Activated naive CD4-positive, alpha-beta T cell treated with anti-CD3 and anti-CD28 coated beads for 36 hours (primary cell): ENCODE measurements at regions not wholly inside any gene's neighbourhood (a gene's known extent, or its start where the extent isn't known, plus 50 kb on each side); places are given as distances from the start of the nearest gene placed in this dataset.

Source experiments
- CTCF ChIA-PET: fragments of 350-600 bp; sonication (Branson Sonifier 250); formaldehyde crosslinking; loops from one replicate; lab custom pipeline; 2021; ENCODE audit warnings: antibody characterized with exemption; lab: Charles Lee
- DNase-seq: peaks from one replicate; pipeline ENCODE4 v3.0.0-alpha.2; 2020
- H3K27ac Mint-ChIP-seq: one replicate; pipeline ENCODE4 v1.8.0; 2021; ENCODE audit warnings: mild to moderate bottlenecking, mixed read lengths
- H3K27me3 Mint-ChIP-seq: one replicate; pipeline ENCODE4 v1.8.0; 2021; ENCODE audit warnings: low read depth, mixed read lengths
- H3K36me3 Mint-ChIP-seq: one replicate; pipeline ENCODE4 v1.8.0; 2021; ENCODE audit warnings: low read depth, mixed read lengths
- H3K4me1 Mint-ChIP-seq: one replicate; pipeline ENCODE4 v1.8.0; 2021; ENCODE audit warnings: low read depth, mixed read lengths
- H3K4me3 Mint-ChIP-seq: one replicate; pipeline ENCODE4 v1.8.0; 2021; ENCODE audit warnings: mild to moderate bottlenecking, moderate library complexity, mixed read lengths
- H3K9me3 Mint-ChIP-seq: one replicate; pipeline ENCODE4 v1.8.0; 2021; ENCODE audit warnings: mixed read lengths
- intact Hi-C: fragments of 100-400 bp; cut with micrococcal nuclease; formaldehyde crosslinking; loops from one replicate; pipeline ENCODE4 v1.15.1; 2023

GRCh38 chr7:137097111-137097510, 228.7 kb downstream of the CHRM2 start:
- CTCF ChIA-PET = no interaction called here
- no peak overlapping the region for H3K27ac Mint-ChIP-seq
- no peaks in the 10 kb centered on the region for H3K36me3 Mint-ChIP-seq
- no peak overlapping the region for H3K4me3 Mint-ChIP-seq
- H3K27me3 Mint-ChIP-seq = no peaks in the 10 kb centered on the region
- DNase-seq = no peak
- H3K4me1 Mint-ChIP-seq = no peaks in the 10 kb centered on the region
- intact Hi-C loops = no loop called here
- H3K9me3 Mint-ChIP-seq = peaks cover 17% of the 10 kb centered on the region

- CTCF ChIA-PET = no interaction called here
- no peaks in the 10 kb centered on the region for H3K4me1 Mint-ChIP-seq
- no peaks in the 10 kb centered on the region for H3K27me3 Mint-ChIP-seq
- peaks cover 15% of the 10 kb centered on the region for H3K9me3 Mint-ChIP-seq
- no peak for DNase-seq
- intact Hi-C loops = no loop called here
- H3K36me3 Mint-ChIP-seq = no peaks in the 10 kb centered on the region
- no peak overlapping the region for H3K4me3 Mint-ChIP-seq
- H3K27ac Mint-ChIP-seq = no peak overlapping the region
These were observed 228.2 kb downstream of the CHRM2 start for GRCh38 chr7:137096607-137097006.

GRCh38 chr7:137093198-137093597, 224.7 kb downstream of the CHRM2 start:
- Mint-ChIP-seq H3K36me3 (no peaks in the 10 kb centered on the region), H3K27ac (no peak overlapping the region), H3K4me3 (no peak overlapping the region), H3K27me3 (no peaks in the 10 kb centered on the region), H3K9me3 (peaks cover 15% of the 10 kb centered on the region), H3K4me1 (no peaks in the 10 kb centered on the region)
- intact Hi-C loops = no loop called here
- DNase-seq = no peak
- CTCF ChIA-PET = no interaction called here

- no peaks in the 10 kb centered on the region for H3K36me3 Mint-ChIP-seq
- no peaks in the 10 kb centered on the region for H3K27me3 Mint-ChIP-seq
- no peaks in the 10 kb centered on the region for H3K4me1 Mint-ChIP-seq
- DNase-seq = no peak
- H3K9me3 Mint-ChIP-seq = peaks cover 13% of the 10 kb centered on the region
- intact Hi-C loops = no loop called here
- no peak overlapping the region for H3K4me3 Mint-ChIP-seq
- CTCF ChIA-PET = no interaction called here
- no peak overlapping the region for H3K27ac Mint-ChIP-seq
These were observed 222.9 kb downstream of the CHRM2 start for GRCh38 chr7:137091396-137091795.

- Mint-ChIP-seq H3K4me3 (no peak overlapping the region), H3K27ac (no peak overlapping the region), H3K9me3 (peaks cover 3% of the 10 kb centered on the region), H3K36me3 (no peaks in the 10 kb centered on the region), H3K27me3 (no peaks in the 10 kb centered on the region), H3K4me1 (no peaks in the 10 kb centered on the region)
- intact Hi-C loops = no loop called here
- CTCF ChIA-PET = no interaction called here
- DNase-seq = no peak
These were observed 218.4 kb downstream of the CHRM2 start for GRCh38 chr7:137086896-137087295.

- H3K36me3 Mint-ChIP-seq = no peaks in the 10 kb centered on the region
- intact Hi-C loops = no loop called here
- CTCF ChIA-PET = no interaction called here
These were observed 216.3 kb downstream of the CHRM2 start for GRCh38 chr7:137084607-137085380.

GRCh38 chr7:137082391-137082790, 213.9 kb downstream of the CHRM2 start:
- intact Hi-C loops = no loop called here
- no peaks in the 10 kb centered on the region for H3K36me3 Mint-ChIP-seq
- no peak overlapping the region for H3K27ac Mint-ChIP-seq
- H3K4me1 Mint-ChIP-seq = no peaks in the 10 kb centered on the region
- no peak overlapping the region for H3K4me3 Mint-ChIP-seq
- CTCF ChIA-PET = no interaction called here
- DNase-seq = no peak
- H3K9me3 Mint-ChIP-seq = peaks cover 9% of the 10 kb centered on the region
- H3K27me3 Mint-ChIP-seq = no peaks in the 10 kb centered on the region

More at GRCh38 chr7:137084607-137085380, 216.3 kb downstream of the CHRM2 start:
- Mint-ChIP-seq H3K27me3 (no peaks in the 10 kb centered on the region), H3K9me3 (peaks cover 4% of the 10 kb centered on the region), H3K27ac (no peak overlapping the region), H3K4me3 (no peak overlapping the region), H3K4me1 (no peaks in the 10 kb centered on the region)
- DNase-seq = no peak

- Mint-ChIP-seq H3K4me1 (no peaks in the 10 kb centered on the region), H3K36me3 (no peaks in the 10 kb centered on the region), H3K9me3 (peaks cover 9% of the 10 kb centered on the region), H3K27ac (no peak overlapping the region), H3K4me3 (no peak overlapping the region), H3K27me3 (no peaks in the 10 kb centered on the region)
- CTCF ChIA-PET = no interaction called here
- intact Hi-C loops = no loop called here
- DNase-seq = no peak
These were observed 213.1 kb downstream of the CHRM2 start for GRCh38 chr7:137081321-137082093.

- DNase-seq = no peak
- Mint-ChIP-seq H3K4me1 (no peaks in the 10 kb centered on the region), H3K27ac (no peak overlapping the region), H3K27me3 (no peaks in the 10 kb centered on the region), H3K36me3 (no peaks in the 10 kb centered on the region), H3K4me3 (no peak overlapping the region), H3K9me3 (peaks cover 7% of the 10 kb centered on the region)
- CTCF ChIA-PET = no interaction called here
- intact Hi-C loops = no loop called here
These were observed 212.2 kb downstream of the CHRM2 start for GRCh38 chr7:137080516-137081203.

GRCh38 chr7:137078781-137079180, 210.3 kb downstream of the CHRM2 start:
- CTCF ChIA-PET = no interaction called here
- no peak for DNase-seq
- no peak overlapping the region for H3K27ac Mint-ChIP-seq
- H3K27me3 Mint-ChIP-seq = no peaks in the 10 kb centered on the region
- peaks cover 7% of the 10 kb centered on the region for H3K9me3 Mint-ChIP-seq
- no peak overlapping the region for H3K4me3 Mint-ChIP-seq
- no peaks in the 10 kb centered on the region for H3K4me1 Mint-ChIP-seq
- intact Hi-C loops = no loop called here
- no peaks in the 10 kb centered on the region for H3K36me3 Mint-ChIP-seq

- Mint-ChIP-seq H3K9me3 (peaks cover 5% of the 10 kb centered on the region), H3K36me3 (no peaks in the 10 kb centered on the region), H3K27me3 (no peaks in the 10 kb centered on the region), H3K4me1 (no peaks in the 10 kb centered on the region), H3K27ac (no peak overlapping the region), H3K4me3 (no peak overlapping the region)
- DNase-seq = no peak
- CTCF ChIA-PET = no interaction called here
- intact Hi-C loops = no loop called here
These were observed 206.1 kb downstream of the CHRM2 start for GRCh38 chr7:137074391-137075030.

- Mint-ChIP-seq H3K4me1 (no peaks in the 10 kb centered on the region), H3K9me3 (peaks cover 2% of the 10 kb centered on the region), H3K27me3 (no peaks in the 10 kb centered on the region), H3K4me3 (no peak overlapping the region), H3K36me3 (no peaks in the 10 kb centered on the region), H3K27ac (no peak overlapping the region)
- no peak for DNase-seq
- CTCF ChIA-PET = no interaction called here
- intact Hi-C loops = no loop called here
These were observed 205.3 kb downstream of the CHRM2 start for GRCh38 chr7:137073571-137074325.
